ENCODE measurements at regions not wholly inside any gene's neighbourhood (a gene's known extent, or its start where the extent isn't known, plus 50 kb on each side); places are given as distances from the start of the nearest gene placed in this dataset.
"Not testable (repeated sequence)": the region's sequence is repeated elsewhere in the genome, so short reads cannot be mapped to it uniquely, and the experiment has no call there.

DNA sequence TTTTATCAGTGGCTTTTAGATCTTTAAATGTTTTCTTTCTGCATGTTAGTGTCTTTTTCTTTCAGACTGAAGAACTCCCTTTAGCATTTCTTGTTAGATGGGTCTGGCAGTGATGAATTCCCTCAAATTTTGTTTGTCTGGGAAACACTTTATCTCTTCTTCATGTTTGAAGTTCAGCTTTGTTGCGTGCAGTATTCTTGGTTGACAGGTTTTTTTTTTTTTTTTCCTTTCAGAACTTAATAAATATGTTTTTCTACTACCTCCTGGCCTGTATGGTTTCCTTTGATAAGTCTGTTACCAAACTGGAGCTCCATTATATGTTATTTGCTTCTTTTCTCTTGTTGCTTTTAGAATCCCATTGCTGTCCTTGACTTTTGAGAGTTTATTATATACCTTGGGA is 89.8 kb upstream of the ACKR3 start:
- Histone ChIP-seq H3K27me3 (no peaks in the 10 kb centered on the region), H3K4me3 (no peak overlapping the region), H3K27ac (no peak overlapping the region), H3K36me3 (no peaks in the 10 kb centered on the region), H3K4me1 (peaks cover 5% of the 10 kb centered on the region), H3K9ac (no peak overlapping the region), H4K20me1 (no peaks in the 10 kb centered on the region), H3K4me2 (no peak overlapping the region), H3K9me3 (peaks cover 26% of the 10 kb centered on the region)
- TF ChIP-seq Cebpa-rat (IDR thresholded peaks at IDR 0.05), result no peak

DNA sequence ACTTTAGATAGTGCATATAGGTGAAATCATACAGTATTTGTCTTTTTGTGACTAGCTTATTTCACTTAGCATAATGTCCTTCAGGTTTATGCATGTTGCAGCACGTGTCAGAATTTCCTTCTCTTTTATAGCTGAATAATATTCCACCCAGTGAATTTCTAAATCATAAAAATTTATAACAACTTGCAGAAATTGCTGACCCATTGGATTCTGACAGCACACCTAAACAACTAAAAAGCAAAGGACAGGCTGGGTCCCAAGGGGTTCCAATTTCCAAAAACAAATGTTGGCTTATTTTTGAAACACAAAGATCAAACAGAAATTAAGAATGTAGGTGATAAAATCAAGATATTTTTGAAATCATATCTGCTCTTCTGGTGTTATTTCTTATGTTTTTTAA is 86.5 kb upstream of the ACKR3 start:
- Histone ChIP-seq H3K27me3 (no peaks in the 10 kb centered on the region), H4K20me1 (no peaks in the 10 kb centered on the region), H3K4me1 (peaks cover 5% of the 10 kb centered on the region), H3K27ac (no peak overlapping the region), H3K4me2 (no peak overlapping the region), H3K9ac (no peak overlapping the region), H3K9me3 (peaks cover 26% of the 10 kb centered on the region), H3K4me3 (no peak overlapping the region), H3K36me3 (no peaks in the 10 kb centered on the region)
- TF ChIP-seq Cebpa-rat (IDR thresholded peaks at IDR 0.05), result no peak

DNA sequence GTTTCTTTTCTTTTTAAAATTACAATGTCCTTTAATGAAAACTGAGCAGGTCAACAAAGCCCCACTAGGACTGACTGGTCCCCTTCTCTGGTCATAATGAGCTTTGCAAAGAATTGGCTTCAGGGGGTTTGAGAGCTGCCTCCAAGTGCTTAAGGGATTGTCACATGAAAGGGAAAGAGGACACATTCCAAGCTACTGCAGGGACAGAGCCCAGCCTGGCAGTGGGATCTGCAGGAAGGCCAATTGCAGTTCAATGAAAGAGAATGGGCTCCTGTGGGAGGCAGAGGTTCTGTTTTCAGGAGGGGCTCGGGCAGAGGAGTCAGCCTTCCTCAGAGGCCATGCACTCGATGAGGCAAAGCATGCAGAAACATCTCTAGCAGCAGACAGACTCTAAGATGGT is 84.1 kb upstream of the ACKR3 start:
- no peaks in the 10 kb centered on the region for H3K36me3 ChIP-seq
- no peak overlapping the region for H3K9ac ChIP-seq
- no peak overlapping the region for H3K4me3 ChIP-seq
- H4K20me1 ChIP-seq, result no peaks in the 10 kb centered on the region
- H3K4me2 ChIP-seq, result no peak overlapping the region
- no peak overlapping the region for H3K27ac ChIP-seq
- peaks cover 10% of the 10 kb centered on the region for H3K9me3 ChIP-seq
- no peak for TF ChIP-seq Cebpa-rat (IDR thresholded peaks at IDR 0.05)
- H3K27me3 ChIP-seq, result no peaks in the 10 kb centered on the region
- peaks cover 5% of the 10 kb centered on the region for H3K4me1 ChIP-seq

DNA sequence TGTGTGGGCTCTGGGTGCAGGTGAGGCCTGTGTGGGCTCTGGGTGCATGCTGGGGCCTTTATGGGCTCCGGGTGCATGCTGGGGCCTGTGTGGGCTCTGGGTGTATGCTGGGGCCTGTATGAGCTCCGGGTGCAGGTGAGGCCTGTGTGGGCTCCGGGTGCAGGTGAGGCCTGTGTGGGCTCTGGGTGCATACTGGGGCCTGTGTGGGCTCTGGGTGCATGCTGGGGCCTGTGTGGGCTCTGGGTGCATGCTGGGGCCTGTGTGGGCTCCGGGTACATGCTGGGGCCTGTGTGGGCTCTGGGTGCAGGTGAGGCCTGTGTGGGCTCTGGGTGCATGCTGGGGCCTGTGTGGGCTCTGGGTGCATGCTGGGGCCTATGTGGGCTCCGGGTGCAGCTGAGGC is 80.5 kb upstream of the ACKR3 start:
- not testable (repeated sequence) for H3K27me3 ChIP-seq, H3K36me3 ChIP-seq

DNA sequence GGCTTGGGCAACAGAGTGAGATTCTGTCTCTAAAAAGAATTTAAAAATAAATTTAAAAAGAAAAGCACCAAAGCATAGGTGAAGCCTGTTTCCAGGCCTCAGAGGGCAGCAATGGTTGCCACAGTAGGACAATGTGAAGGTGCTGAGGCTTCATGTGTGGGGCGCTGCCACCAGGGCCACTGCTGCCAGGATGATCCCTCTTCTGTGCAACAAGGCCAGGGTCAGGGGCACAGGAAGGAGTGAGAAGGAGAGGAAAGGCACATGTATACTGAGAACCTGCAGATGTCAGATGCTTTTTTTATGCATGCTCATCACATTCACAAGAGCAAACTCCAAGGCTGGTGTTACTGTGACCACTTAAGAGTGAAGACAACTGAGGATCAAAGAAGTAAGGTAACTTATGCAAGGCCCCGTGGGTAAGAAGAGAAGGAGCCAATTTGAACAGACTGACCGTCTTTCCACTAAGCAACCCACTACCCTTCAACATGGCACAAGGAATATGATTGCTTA is 79.7 kb upstream of the ACKR3 start:
- no peak overlapping the region for H3K9ac ChIP-seq
- H3K4me2 ChIP-seq, result no peak overlapping the region
- H3K27ac ChIP-seq, result no peak overlapping the region
- H3K4me3 ChIP-seq, result no peak overlapping the region
- H4K20me1 ChIP-seq, result no peaks in the 10 kb centered on the region
- no peaks in the 10 kb centered on the region for H3K4me1 ChIP-seq
- H3K9me3 ChIP-seq, result peaks cover 8% of the 10 kb centered on the region; the same call in 1 of the 2 replicates
- TF ChIP-seq Cebpa-rat (IDR thresholded peaks at IDR 0.05), result no peak
- H3K36me3 ChIP-seq, result no peaks in the 10 kb centered on the region
- no peaks in the 10 kb centered on the region for H3K27me3 ChIP-seq

More for the DNA sequence above, 80.5 kb upstream of the ACKR3 start:
- H3K9me3 ChIP-seq, H3K4me1 ChIP-seq, H3K4me2 ChIP-seq, H3K27ac ChIP-seq, H4K20me1 ChIP-seq, H3K4me3 ChIP-seq, H3K9ac ChIP-seq: not testable (repeated sequence)

DNA sequence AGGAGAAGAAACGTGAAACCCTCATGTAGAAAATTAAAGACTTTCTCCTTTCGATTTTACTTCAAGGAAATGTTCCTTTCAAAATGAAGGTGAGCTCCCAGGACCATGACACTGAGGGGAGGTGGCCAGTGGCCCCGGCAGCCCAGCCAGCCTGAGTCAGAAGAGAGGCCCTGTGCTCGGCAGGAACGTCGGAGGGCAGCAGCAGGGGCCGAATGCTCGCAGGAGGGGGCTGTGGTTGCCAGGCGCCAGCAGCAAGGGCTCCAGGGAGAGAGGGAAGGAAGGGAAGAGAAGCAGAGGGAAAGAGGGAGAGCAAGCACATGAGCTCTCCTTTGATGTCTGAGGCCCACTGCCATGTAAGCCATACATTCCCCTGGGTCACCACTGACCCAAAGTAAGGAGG is 73.3 kb upstream of the ACKR3 start:
- Histone ChIP-seq H3K4me2 (no peak overlapping the region), H3K36me3 (no peaks in the 10 kb centered on the region), H4K20me1 (no peaks in the 10 kb centered on the region), H3K27ac (no peak overlapping the region), H3K4me1 (0 out of 2 replicates have a peak, but pooled peaks cover 5% of the 10 kb centered on the region), H3K27me3 (no peaks in the 10 kb centered on the region), H3K9me3 (peaks cover 8% of the 10 kb centered on the region; the same call in 1 of the 2 replicates), H3K9ac (no peak overlapping the region), H3K4me3 (no peak overlapping the region)
- no peak for TF ChIP-seq Cebpa-rat (IDR thresholded peaks at IDR 0.05)

DNA sequence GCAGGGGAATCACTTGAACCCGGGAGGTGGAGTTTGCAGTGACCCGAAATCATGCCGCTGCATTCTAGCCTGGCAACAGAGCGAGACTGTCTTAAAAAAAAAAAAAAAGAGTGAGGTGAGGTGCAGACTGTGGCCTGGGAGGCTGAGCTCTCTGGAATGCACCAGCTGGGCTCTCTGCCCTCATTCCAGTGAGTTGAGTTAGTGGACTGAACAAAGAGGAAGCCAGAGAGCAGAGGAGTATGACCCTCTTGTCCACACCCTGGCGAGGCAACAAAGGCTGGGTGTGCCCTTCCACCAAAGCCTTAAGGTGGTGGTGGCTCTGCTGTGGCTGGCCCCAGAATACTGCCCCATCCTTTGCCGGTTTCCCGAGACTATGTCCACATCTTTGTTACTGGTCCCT is 71.3 kb upstream of the ACKR3 start:
- H3K27ac ChIP-seq, result no peak overlapping the region
- 0 out of 2 replicates have a peak, but pooled peaks cover 7% of the 10 kb centered on the region for H3K4me1 ChIP-seq
- no peak for TF ChIP-seq Cebpa-rat (IDR thresholded peaks at IDR 0.05)
- no peak overlapping the region for H3K4me3 ChIP-seq
- no peaks in the 10 kb centered on the region for H3K36me3 ChIP-seq
- no peaks in the 10 kb centered on the region for H4K20me1 ChIP-seq
- no peaks in the 10 kb centered on the region for H3K9me3 ChIP-seq
- H3K4me2 ChIP-seq, result no peak overlapping the region
- H3K27me3 ChIP-seq, result no peaks in the 10 kb centered on the region
- H3K9ac ChIP-seq, result no peak overlapping the region

DNA sequence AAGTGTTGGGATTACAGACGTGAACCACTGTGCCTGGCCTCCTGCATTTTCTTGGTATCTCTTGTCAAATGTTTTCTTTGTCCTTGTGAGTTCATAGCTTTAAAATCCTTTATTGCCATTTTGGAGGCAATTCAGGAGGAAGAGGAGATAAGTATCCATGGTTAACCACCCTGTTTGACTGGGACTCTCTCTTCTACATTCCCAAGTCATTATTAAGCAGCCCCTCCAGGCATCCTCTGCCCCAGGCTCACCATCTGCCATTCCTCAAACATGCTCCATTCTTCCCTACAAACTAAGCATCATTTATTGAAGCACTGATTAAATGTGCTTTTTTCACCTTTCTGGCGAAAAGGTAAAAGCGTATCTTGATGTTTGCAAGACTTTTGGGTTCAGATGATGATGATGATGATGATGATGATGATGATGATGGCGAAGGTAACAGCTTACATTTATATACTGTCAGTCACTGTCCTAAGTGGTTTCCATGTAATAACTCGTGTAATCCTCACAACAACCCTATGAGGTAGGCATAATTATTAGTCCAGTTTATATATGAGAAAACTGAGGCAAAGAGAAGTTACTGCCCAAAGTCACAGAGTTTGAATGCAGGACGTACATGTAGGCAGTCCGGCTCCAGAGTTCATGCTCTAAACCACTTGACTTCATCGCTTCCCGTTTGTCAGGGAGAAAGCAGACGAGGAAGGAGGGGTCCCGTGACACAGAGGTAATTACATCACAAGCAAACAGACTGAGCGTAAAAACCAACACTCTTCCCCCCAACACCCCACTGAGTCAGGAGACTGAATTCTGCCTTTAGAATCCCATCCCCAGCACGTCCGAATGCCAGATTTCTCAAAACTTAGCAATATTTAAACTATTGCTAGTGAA is 69.7 kb upstream of the ACKR3 start:
- Histone ChIP-seq H3K9me3 (peaks cover 6% of the 10 kb centered on the region), H3K9ac (no peak overlapping the region), H3K36me3 (no peaks in the 10 kb centered on the region), H3K4me3 (no peak overlapping the region), H3K27ac (no peak overlapping the region), H3K4me2 (no peak overlapping the region), H3K4me1 (0 out of 2 replicates have a peak, but pooled peaks cover 9% of the 10 kb centered on the region), H4K20me1 (no peaks in the 10 kb centered on the region), H3K27me3 (no peaks in the 10 kb centered on the region)
- TF ChIP-seq Cebpa-rat (IDR thresholded peaks at IDR 0.05), result no peak

DNA sequence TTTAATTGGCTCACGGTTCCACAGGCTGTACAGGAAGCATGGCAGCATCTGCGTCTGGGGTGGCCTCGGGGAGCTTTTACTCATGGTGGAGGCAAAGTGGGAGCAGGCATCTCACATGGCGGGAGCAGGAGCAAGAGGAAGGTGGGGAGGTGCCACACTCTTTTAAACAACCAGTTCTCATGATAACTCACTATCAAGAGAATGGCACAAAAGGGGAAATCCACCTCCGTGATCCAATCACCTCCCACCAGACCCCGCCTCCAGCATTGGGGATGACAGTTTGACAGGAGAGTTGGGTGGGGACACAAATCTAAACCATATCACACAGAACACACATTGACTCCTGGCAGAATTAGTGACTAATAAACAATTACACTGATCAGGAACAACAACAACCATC is 68.6 kb upstream of the ACKR3 start:
- H3K9ac ChIP-seq, result no peak overlapping the region
- no peak overlapping the region for H3K4me2 ChIP-seq

DNA sequence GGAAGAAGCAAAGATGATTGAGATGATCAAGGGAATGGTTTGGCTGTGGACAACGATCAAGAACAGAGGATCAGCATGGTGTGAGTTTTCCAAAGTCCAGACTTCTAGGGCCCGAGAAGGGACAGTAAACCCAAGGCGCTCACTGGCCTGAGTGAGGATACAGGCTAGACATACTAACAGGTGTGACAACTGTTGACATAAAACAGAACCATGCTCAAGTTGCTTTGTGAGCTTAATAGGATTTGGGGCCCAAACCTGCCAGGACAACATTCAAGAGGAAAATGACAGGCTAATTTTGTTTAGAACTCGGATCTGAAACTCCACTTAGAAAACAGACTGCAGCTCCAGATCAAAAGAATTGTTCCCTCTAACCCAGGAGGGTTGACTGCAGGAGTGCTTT is 68.1 kb upstream of the ACKR3 start:
- H3K27me3 ChIP-seq, result no peaks in the 10 kb centered on the region
- H4K20me1 ChIP-seq, result no peaks in the 10 kb centered on the region
- no peak overlapping the region for H3K27ac ChIP-seq
- H3K4me3 ChIP-seq, result no peak overlapping the region
- TF ChIP-seq Cebpa-rat (IDR thresholded peaks at IDR 0.05), result no peak
- no peak overlapping the region for H3K9ac ChIP-seq
- H3K36me3 ChIP-seq, result no peaks in the 10 kb centered on the region
- H3K4me1 ChIP-seq, result 0 out of 2 replicates have a peak, but pooled peaks cover 4% of the 10 kb centered on the region
- H3K9me3 ChIP-seq, result peaks cover 6% of the 10 kb centered on the region
- H3K4me2 ChIP-seq, result no peak overlapping the region

More for the DNA sequence above, 68.6 kb upstream of the ACKR3 start:
- Histone ChIP-seq H3K4me3 (no peak overlapping the region), H3K9me3 (peaks cover 6% of the 10 kb centered on the region), H3K36me3 (no peaks in the 10 kb centered on the region), H3K27ac (no peak overlapping the region), H3K4me1 (0 out of 2 replicates have a peak, but pooled peaks cover 4% of the 10 kb centered on the region), H3K27me3 (no peaks in the 10 kb centered on the region), H4K20me1 (no peaks in the 10 kb centered on the region)
- TF ChIP-seq Cebpa-rat (IDR thresholded peaks at IDR 0.05), result no peak

Measured in BLaER1 (cell line).